PC-9 (cell line): ENCODE measurements at regions not wholly inside any gene's neighbourhood (a gene's known extent, or its start where the extent isn't known, plus 50 kb on each side); places are given as distances from the start of the nearest gene placed in this dataset.

Source experiments
- EZH2 ChIP-seq: fragments of 200-600 bp; sonication (generic); IDR thresholded peaks from 2 replicates; pipeline ENCODE4 v1.8.0; 2017; ENCODE audit warnings: antibody characterized with exemption, low read depth
- TF ChIP-seq, protein P1 (sequence below): fragments of 200-600 bp; sonication (generic); conservative IDR thresholded peaks from 2 replicates; pipeline ENCODE4 v1.6.1; 2017; ENCODE audit warnings: mixed run types, antibody characterized with exemption, mild to moderate bottlenecking, moderate library complexity

DNA sequence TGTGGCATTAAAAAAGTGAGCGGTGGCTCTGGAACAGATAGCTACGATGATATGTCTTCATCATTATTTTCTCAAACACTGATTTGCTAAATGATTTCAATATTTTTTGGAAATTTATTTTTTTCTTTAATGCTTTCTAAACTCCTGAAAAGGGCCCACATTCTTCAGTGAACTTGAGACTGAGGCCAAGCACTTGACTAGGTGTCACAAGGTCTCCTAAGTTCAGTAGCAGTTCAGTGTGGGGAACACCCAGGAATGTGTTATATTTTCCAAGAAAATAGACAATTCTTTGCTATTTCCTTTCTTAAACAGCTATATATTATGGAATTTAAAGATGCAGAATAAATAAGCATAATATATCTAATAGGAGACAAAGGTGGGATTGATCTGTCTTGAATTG is 850.9 kb downstream of the USP25 start:
- TF ChIP-seq, protein P1, sequence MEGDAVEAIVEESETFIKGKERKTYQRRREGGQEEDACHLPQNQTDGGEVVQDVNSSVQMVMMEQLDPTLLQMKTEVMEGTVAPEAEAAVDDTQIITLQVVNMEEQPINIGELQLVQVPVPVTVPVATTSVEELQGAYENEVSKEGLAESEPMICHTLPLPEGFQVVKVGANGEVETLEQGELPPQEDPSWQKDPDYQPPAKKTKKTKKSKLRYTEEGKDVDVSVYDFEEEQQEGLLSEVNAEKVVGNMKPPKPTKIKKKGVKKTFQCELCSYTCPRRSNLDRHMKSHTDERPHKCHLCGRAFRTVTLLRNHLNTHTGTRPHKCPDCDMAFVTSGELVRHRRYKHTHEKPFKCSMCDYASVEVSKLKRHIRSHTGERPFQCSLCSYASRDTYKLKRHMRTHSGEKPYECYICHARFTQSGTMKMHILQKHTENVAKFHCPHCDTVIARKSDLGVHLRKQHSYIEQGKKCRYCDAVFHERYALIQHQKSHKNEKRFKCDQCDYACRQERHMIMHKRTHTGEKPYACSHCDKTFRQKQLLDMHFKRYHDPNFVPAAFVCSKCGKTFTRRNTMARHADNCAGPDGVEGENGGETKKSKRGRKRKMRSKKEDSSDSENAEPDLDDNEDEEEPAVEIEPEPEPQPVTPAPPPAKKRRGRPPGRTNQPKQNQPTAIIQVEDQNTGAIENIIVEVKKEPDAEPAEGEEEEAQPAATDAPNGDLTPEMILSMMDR = no peak
- TF ChIP-seq EZH2 = no peak
